Thymus (tissue), 11 donors: ENCODE measurements at regions not wholly inside any gene's neighbourhood (a gene's known extent, or its start where the extent isn't known, plus 50 kb on each side); places are given as distances from the start of the nearest gene placed in this dataset.
"Not testable (repeated sequence)": the region's sequence is repeated elsewhere in the genome, so short reads cannot be mapped to it uniquely, and the experiment has no call there.

Source experiments
- DNase-seq, 9 donors: peaks; one replicate each; pipeline ENCODE4 v3.0.0-alpha.2; 2013; ENCODE audit warnings: low spot score in 9 of 9, low read depth in 6 of 9, missing footprints in 1 of 9
- H3K27ac ChIP-seq, 2 donors: one replicate each; pipeline ENCODE4 v1.5.1; 2013; ENCODE audit warnings: control low read depth in 1 of 2, low read depth in 1 of 2, low read length in 1 of 2, mild to moderate bottlenecking in 1 of 2, moderate library complexity in 1 of 2
- H3K27me3 ChIP-seq, 2 donors: one replicate each; pipeline ENCODE4 v1.5.1; 2013; ENCODE audit warnings: low read length in 1 of 2; ENCODE audit not compliant: control insufficient read depth in 2 of 2, insufficient read depth in 1 of 2
- H3K36me3 ChIP-seq, 2 donors: one replicate each; pipeline ENCODE4 v1.5.1; 2013; ENCODE audit warnings: low read length in 1 of 2, mild to moderate bottlenecking in 1 of 2, moderate library complexity in 1 of 2; ENCODE audit not compliant: control insufficient read depth in 2 of 2, insufficient read depth in 2 of 2
- H3K4me1 ChIP-seq, 2 donors: one replicate each; pipeline ENCODE4 v1.5.1; 2013; ENCODE audit warnings: low read length in 2 of 2; ENCODE audit not compliant: control insufficient read depth in 2 of 2, insufficient read depth in 2 of 2
- H3K4me3 ChIP-seq, 2 donors: one replicate each; pipeline ENCODE4 v1.5.1; 2013; ENCODE audit warnings: low read length in 2 of 2, control low read depth in 1 of 2, mild to moderate bottlenecking in 1 of 2
- H3K9me3 ChIP-seq, 2 donors: one replicate each; pipeline ENCODE4 v1.5.1; 2013; ENCODE audit warnings: low read length in 1 of 2, mild to moderate bottlenecking in 1 of 2; ENCODE audit not compliant: control insufficient read depth in 2 of 2, insufficient read depth in 1 of 2
- WGBS: extraction: QIAGEN DNeasy Blood & Tissue Kit; methylation state at CpG from one replicate; pipeline ENCODE4 v1.1.7; 2013; 5-methylcytosine and 5-hydroxymethylcytosine counted together
- donor health status: healthy.

- H3K27me3 ChIP-seq, result no peaks in the 10 kb centered on the region
- DNase-seq, result no peak
- 85% methylated on average over 4 of the region's 4 CpGs for WGBS
- no peaks in the 10 kb centered on the region for H3K4me1 ChIP-seq
- H3K36me3 ChIP-seq, result no peaks in the 10 kb centered on the region
- H3K9me3 ChIP-seq, result no peaks in the 10 kb centered on the region
- H3K4me3 ChIP-seq, result no peak overlapping the region
- H3K27ac ChIP-seq, result no peak overlapping the region
Measured at GRCh38 chr14:27725482-27725881, 1041.1 kb upstream of the FOXG1 start.

GRCh38 chr14:27727251-27727770, 1039.3 kb upstream of the FOXG1 start:
- no peak for DNase-seq
- H3K27me3 ChIP-seq, result no peaks in the 10 kb centered on the region
- WGBS, result 79% methylated on average over 2 of the region's 2 CpGs
- H3K9me3 ChIP-seq, result no peaks in the 10 kb centered on the region
- H3K27ac ChIP-seq, result no peak overlapping the region
- no peaks in the 10 kb centered on the region for H3K36me3 ChIP-seq
- no peak overlapping the region for H3K4me3 ChIP-seq
- no peaks in the 10 kb centered on the region for H3K4me1 ChIP-seq

DNA sequence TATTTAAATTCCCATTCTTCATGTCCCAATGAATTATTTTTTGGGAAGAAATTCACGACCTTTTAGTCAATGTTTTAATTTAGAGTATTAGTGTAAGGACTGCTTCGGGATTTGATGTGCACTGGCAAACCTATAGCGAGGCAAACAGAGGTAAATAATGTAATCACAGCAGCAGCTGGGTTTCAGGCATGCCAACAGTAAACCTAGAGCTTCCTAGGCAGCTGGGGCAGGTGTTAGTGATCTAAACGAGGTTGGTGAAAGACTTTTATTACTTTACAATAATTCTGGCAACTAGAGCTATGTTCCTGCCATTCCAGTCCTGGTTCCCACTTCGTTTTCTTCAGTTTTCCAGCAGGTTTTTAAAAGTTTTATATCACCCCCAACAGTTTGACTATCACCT, 1036.4 kb upstream of the FOXG1 start:
- no peaks in the 10 kb centered on the region for H3K4me1 ChIP-seq
- DNase-seq, result no peak
- H3K9me3 ChIP-seq, result no peaks in the 10 kb centered on the region
- H3K27me3 ChIP-seq, result no peaks in the 10 kb centered on the region
- H3K4me3 ChIP-seq, result no peak overlapping the region
- H3K36me3 ChIP-seq, result no peaks in the 10 kb centered on the region
- no peak overlapping the region for H3K27ac ChIP-seq
- 68% methylated on average over 5 of the region's 5 CpGs for WGBS

GRCh38 chr14:27739657-27740156, 1026.9 kb upstream of the FOXG1 start:
- DNase-seq, result no peak
- Histone ChIP-seq H3K9me3 (no peaks in the 10 kb centered on the region), H3K27ac (no peak overlapping the region), H3K27me3 (no peaks in the 10 kb centered on the region), H3K36me3 (no peaks in the 10 kb centered on the region), H3K4me1 (no peaks in the 10 kb centered on the region), H3K4me3 (no peak overlapping the region)
- 96% methylated on average over 1 of the region's 1 CpG for WGBS

DNA sequence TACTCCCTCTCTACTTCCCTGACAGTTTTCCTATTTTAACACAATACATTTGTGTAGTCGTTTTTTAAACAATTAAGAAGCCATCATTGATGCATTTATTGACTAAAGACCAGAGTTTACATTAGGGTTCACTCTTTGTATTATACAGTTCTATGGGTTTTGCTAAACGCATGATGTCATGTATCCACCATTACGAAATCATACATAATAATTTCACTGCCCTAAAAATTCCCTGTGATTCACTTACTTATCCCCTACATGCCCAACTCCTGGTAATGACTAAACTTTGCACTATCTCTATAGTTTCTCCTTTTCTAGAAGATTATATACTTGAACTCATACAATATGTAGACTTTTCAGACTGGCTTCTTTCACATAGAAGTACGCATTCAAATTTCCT, 1016.5 kb upstream of the FOXG1 start:
- H3K4me3 ChIP-seq, result no peak overlapping the region
- no peaks in the 10 kb centered on the region for H3K27me3 ChIP-seq
- no peaks in the 10 kb centered on the region for H3K9me3 ChIP-seq
- DNase-seq, result no peak
- no peak overlapping the region for H3K27ac ChIP-seq
- H3K4me1 ChIP-seq, result no peaks in the 10 kb centered on the region
- H3K36me3 ChIP-seq, result no peaks in the 10 kb centered on the region
- WGBS, result 87% methylated on average over 4 of the region's 4 CpGs

DNA sequence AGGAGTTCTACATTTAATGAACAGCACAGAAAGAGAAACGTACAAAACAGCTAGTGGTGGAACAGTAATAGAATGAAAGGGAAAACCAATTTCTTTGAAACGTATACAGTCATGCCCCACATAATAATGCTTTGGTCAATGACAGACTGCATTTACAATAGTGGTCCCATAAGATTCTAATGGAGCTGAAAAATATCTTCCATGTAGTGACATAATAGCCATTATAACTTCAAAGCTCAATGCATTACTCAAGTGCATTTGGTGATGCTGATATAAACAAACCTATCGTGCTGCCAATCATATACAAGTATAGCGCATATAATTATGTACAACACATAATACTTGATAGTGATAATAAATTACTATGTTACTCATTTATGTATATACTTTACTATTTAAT, 1008.9 kb upstream of the FOXG1 start:
- not testable (repeated sequence) for H3K4me3 ChIP-seq, H3K4me1 ChIP-seq, DNase-seq, H3K36me3 ChIP-seq, H3K27ac ChIP-seq, H3K27me3 ChIP-seq, H3K9me3 ChIP-seq
- WGBS, result 92% methylated on average over 4 of the region's 4 CpGs

DNA sequence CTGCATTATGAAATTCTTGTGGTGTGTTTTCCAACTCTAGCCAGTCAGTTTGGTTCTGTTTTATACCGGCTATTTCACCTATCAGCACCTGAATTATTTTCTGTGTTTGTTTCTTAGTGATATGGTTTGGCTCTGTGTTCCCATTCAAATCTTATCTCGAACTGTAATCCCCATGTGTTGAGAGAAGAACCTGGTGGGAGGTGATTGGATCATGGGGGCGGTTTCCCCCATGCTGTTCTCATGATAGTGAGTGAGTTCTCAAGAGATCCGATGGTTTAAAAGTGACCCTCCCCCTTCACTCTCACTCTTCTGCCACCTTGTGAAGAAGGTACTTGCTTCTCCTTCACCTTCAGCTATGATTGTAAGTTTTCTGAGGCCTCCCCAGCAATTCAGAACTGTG, 1006.2 kb upstream of the FOXG1 start:
- not testable (repeated sequence) for H3K27me3 ChIP-seq, H3K4me3 ChIP-seq, H3K4me1 ChIP-seq, DNase-seq, H3K27ac ChIP-seq, H3K36me3 ChIP-seq, H3K9me3 ChIP-seq
- 85% methylated on average over 4 of the region's 4 CpGs for WGBS

DNA sequence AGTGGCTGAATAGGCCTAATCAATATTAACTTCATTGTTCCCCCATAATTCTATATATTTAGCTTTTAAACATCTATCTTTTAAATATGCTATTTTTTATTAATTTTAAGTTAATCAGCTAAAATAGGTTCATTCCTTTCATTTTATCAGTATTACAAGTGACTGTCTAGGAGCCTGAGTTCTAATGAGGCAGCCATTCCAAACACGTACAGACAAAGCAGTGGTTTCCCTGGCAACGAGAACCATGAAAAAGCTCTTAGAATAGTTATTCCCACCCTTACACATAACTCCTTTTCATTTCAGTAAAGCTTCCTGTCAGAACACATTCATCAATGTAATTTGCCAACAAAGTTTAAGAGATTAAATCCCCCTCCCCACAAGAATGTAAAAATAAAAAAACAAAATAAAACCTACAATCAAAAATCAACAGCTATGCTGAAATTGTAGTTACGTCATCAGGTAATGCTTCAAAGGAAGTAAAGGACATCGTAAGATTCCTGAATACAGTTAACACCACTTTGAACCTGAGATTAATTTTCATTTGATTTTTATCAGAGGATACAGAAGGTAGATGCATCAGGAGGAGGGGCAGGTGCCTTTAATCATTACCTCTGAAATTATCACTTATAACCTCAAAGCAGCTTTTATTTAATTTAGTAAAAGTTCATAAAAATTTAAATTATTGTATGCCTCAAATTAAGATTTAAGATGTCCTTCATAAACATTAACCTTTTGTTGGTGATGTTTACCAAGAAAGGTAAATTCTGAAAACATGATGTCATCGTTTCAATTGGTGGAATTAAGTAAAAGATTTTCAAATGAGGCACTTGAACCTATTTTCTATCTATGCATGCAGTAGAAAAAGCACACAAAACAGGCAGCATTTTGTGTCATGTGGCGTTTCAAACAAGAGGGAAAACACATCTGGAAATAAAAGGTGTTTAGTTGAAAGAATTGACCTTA, 967.2 kb upstream of the FOXG1 start:
- not testable (repeated sequence) for H3K36me3 ChIP-seq, DNase-seq, H3K4me1 ChIP-seq, H3K27ac ChIP-seq, H3K4me3 ChIP-seq, H3K27me3 ChIP-seq, H3K9me3 ChIP-seq
- 87% methylated on average over 6 of the region's 6 CpGs for WGBS

DNA sequence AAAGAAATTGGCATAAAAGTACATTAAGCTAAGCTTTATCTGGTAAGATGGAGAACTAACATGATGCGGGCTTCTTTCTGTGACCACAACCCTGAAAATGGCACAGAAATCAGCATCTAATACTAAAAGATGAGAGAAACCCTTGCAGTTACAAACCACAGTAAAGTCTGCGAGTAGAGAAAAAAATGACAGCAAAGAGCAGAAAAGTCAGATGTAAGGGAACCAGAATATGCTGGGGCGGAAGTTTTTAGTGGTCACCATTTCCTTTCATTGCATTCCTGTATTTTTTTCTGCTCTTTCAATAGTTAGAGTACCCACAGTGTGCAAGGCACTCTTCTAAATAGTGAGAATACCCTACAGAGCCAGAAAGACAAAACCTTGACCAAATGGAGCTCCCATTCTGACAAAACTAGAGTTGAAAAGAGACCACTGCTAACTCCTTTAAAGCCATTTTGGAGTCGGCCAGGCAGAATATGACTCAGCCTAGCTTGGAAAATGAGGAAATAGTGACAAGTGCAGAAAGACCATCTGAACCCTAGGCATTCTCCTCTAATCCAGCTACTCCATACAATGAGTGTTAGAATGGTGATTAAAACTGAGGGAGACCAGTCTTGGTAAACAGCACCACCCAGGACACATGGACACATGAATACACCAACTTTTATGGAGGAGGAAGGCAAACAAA, 948.7 kb upstream of the FOXG1 start:
- H3K9me3 ChIP-seq, H3K27ac ChIP-seq, H3K27me3 ChIP-seq, DNase-seq, H3K4me3 ChIP-seq, H3K4me1 ChIP-seq, H3K36me3 ChIP-seq: not testable (repeated sequence)
- 6% methylated on average over 4 of the region's 4 CpGs for WGBS
